HEK293 (cell line): ENCODE measurements at regions not wholly inside any gene's neighbourhood (a gene's known extent, or its start where the extent isn't known, plus 50 kb on each side); places are given as distances from the start of the nearest gene placed in this dataset.

Experiments
- ZBTB21 ChIP-seq: fragments of 450-650 bp; formaldehyde crosslinking; IDR thresholded peaks from 2 replicates; pipeline ENCODE4 v1.5.1; 2017; ENCODE audit warnings: missing biosample characterization, missing genetic modification characterization
- ZBTB48 ChIP-seq: fragments of 450-650 bp; formaldehyde crosslinking; IDR thresholded peaks from 2 replicates; pipeline ENCODE4 v1.5.1; 2016; ENCODE audit warnings: missing biosample characterization, missing genetic modification characterization
- ZNF19 ChIP-seq: fragments of 450-650 bp; formaldehyde crosslinking; IDR thresholded peaks from 2 replicates; pipeline ENCODE4; 2016; ENCODE audit warnings: missing biosample characterization, missing genetic modification characterization, low read depth
- ZNF239 ChIP-seq: fragments of 450-650 bp; formaldehyde crosslinking; IDR thresholded peaks from 2 replicates; pipeline ENCODE4 v1.5.1; 2016; ENCODE audit warnings: missing biosample characterization, missing genetic modification characterization
- ZNF449 ChIP-seq: fragments of 450-650 bp; formaldehyde crosslinking; IDR thresholded peaks from 2 replicates; pipeline ENCODE4 v1.5.1; 2017; ENCODE audit warnings: missing biosample characterization, mild to moderate bottlenecking, missing genetic modification characterization, moderate library complexity
- ZNF488 ChIP-seq: fragments of 450-650 bp; formaldehyde crosslinking; IDR thresholded peaks from 2 replicates; pipeline ENCODE4 v1.5.1; 2016; ENCODE audit warnings: missing biosample characterization, missing genetic modification characterization
- ZNF561 ChIP-seq: fragments of 450-650 bp; IDR thresholded peaks from 2 replicates; pipeline ENCODE4 v1.5.1; 2018; ENCODE audit warnings: missing biosample characterization, missing genetic modification characterization, borderline replicate concordance
- ZNF596 ChIP-seq: fragments of 450-650 bp; IDR thresholded peaks from 2 replicates; pipeline ENCODE4 v1.5.0; 2018; ENCODE audit warnings: missing biosample characterization, mild to moderate bottlenecking, missing genetic modification characterization, moderate library complexity
- ZNF639 ChIP-seq: fragments of 450-650 bp; formaldehyde crosslinking; IDR thresholded peaks from 2 replicates; pipeline ENCODE4 v1.5.1; 2016; ENCODE audit warnings: missing biosample characterization, missing genetic modification characterization
- TF ChIP-seq, protein P1 (sequence below): fragments of 450-650 bp; formaldehyde crosslinking; IDR thresholded peaks from 2 replicates; pipeline ENCODE4 v1.5.1; 2016; ENCODE audit warnings: missing biosample characterization, missing genetic modification characterization
- TF ChIP-seq, protein P2 (sequence below): fragments of 450-650 bp; formaldehyde crosslinking; IDR thresholded peaks from 2 replicates; pipeline ENCODE4 v1.5.1; 2016; ENCODE audit warnings: missing biosample characterization, missing genetic modification characterization

GRCh38 chr6:154602708-154603107, 92.2 kb upstream of the CNKSR3 start:
- TF ChIP-seq, protein P1, sequence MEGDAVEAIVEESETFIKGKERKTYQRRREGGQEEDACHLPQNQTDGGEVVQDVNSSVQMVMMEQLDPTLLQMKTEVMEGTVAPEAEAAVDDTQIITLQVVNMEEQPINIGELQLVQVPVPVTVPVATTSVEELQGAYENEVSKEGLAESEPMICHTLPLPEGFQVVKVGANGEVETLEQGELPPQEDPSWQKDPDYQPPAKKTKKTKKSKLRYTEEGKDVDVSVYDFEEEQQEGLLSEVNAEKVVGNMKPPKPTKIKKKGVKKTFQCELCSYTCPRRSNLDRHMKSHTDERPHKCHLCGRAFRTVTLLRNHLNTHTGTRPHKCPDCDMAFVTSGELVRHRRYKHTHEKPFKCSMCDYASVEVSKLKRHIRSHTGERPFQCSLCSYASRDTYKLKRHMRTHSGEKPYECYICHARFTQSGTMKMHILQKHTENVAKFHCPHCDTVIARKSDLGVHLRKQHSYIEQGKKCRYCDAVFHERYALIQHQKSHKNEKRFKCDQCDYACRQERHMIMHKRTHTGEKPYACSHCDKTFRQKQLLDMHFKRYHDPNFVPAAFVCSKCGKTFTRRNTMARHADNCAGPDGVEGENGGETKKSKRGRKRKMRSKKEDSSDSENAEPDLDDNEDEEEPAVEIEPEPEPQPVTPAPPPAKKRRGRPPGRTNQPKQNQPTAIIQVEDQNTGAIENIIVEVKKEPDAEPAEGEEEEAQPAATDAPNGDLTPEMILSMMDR (tag by site-specific recombination), result no peak
- TF ChIP-seq ZNF19 (tag by site-specific recombination) (no peak), ZNF449 (tag by site-specific recombination) (no peak), ZBTB21 (tag by site-specific recombination) (no peak), ZNF639 (tag by site-specific recombination) (no peak), ZNF561 (tag by site-specific recombination) (no peak), ZNF488 (tag by site-specific recombination) (no peak), ZBTB48 (tag by site-specific recombination) (no peak), ZNF239 (tag by site-specific recombination) (no peak), ZNF596 (no peak)
- TF ChIP-seq, protein P2, sequence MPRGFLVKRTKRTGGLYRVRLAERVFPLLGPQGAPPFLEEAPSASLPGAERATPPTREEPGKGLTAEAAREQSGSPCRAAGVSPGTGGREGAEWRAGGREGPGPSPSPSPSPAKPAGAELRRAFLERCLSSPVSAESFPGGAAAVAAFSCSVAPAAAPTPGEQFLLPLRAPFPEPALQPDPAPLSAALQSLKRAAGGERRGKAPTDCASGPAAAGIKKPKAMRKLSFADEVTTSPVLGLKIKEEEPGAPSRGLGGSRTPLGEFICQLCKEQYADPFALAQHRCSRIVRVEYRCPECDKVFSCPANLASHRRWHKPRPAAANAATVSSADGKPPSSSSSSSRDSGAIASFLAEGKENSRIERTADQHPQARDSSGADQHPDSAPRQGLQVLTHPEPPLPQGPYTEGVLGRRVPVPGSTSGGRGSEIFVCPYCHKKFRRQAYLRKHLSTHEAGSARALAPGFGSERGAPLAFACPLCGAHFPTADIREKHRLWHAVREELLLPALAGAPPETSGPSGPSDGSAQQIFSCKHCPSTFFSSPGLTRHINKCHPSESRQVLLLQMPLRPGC (tag by site-specific recombination), result no peak
